ENCODE measurements at regions not wholly inside any gene's neighbourhood (a gene's known extent, or its start where the extent isn't known, plus 50 kb on each side); places are given as distances from the start of the nearest gene placed in this dataset.

- no peaks in the 10 kb centered on the region for H3K4me1 ChIP-seq
- no peak for TF ChIP-seq POLR2A (IDR thresholded peaks at IDR 0.05)
- TF ChIP-seq CTCF (IDR thresholded peaks at IDR 0.05) = no peak
- no peaks in the 10 kb centered on the region for H3K36me3 ChIP-seq (ENCODE audit: low read depth, missing control alignments)
- no peak for DNase-seq
- no peaks in the 10 kb centered on the region for H3K9me3 ChIP-seq
- H3K4me3 ChIP-seq = no peak overlapping the region
- no peaks in the 10 kb centered on the region for H3K27me3 ChIP-seq
- intact Hi-C loops (cut with DNase I; ENCODE audit: low total_unique reads) = no loop called here
- WGBS, 2 donors = 78 to 86% methylated on average over 3 of the region's 3 CpGs
- H3K27ac ChIP-seq = peak overlapping the region in 1 of 2 donors; percentile 7
These were observed 284.5 kb upstream of the KLF6 start for GRCh38 chr10:4069491-4069890.

- Histone ChIP-seq H3K27me3 (no peaks in the 10 kb centered on the region), H3K27ac (no peak overlapping the region), H3K36me3 (ENCODE audit: low read depth, missing control alignments) (no peaks in the 10 kb centered on the region), H3K4me3 (no peak overlapping the region), H3K4me1 (no peaks in the 10 kb centered on the region), H3K9me3 (no peaks in the 10 kb centered on the region)
- intact Hi-C loops (cut with DNase I; ENCODE audit: low total_unique reads) = no loop called here
- 93 to 98% methylated on average over 3 of the region's 3 CpGs for WGBS, 2 donors
- DNase-seq = no peak
- TF ChIP-seq CTCF (IDR thresholded peaks at IDR 0.05) = no peak
- no peak for TF ChIP-seq POLR2A (IDR thresholded peaks at IDR 0.05)
These were observed 283.6 kb upstream of the KLF6 start for GRCh38 chr10:4068629-4069028.

- TF ChIP-seq CTCF (IDR thresholded peaks at IDR 0.05) = no peak
- TF ChIP-seq POLR2A (IDR thresholded peaks at IDR 0.05) = no peak
- Histone ChIP-seq H3K4me1 (no peaks in the 10 kb centered on the region), H3K27ac (no peak overlapping the region), H3K9me3 (no peaks in the 10 kb centered on the region), H3K36me3 (ENCODE audit: low read depth, missing control alignments) (no peaks in the 10 kb centered on the region), H3K27me3 (no peaks in the 10 kb centered on the region), H3K4me3 (no peak overlapping the region)
- no peak for DNase-seq
- WGBS, 2 donors = 75 to 78% methylated on average over 6 of the region's 6 CpGs
- intact Hi-C loops (cut with DNase I; ENCODE audit: low total_unique reads) = no loop called here
These were observed 283.0 kb upstream of the KLF6 start for GRCh38 chr10:4067931-4068561.

DNA sequence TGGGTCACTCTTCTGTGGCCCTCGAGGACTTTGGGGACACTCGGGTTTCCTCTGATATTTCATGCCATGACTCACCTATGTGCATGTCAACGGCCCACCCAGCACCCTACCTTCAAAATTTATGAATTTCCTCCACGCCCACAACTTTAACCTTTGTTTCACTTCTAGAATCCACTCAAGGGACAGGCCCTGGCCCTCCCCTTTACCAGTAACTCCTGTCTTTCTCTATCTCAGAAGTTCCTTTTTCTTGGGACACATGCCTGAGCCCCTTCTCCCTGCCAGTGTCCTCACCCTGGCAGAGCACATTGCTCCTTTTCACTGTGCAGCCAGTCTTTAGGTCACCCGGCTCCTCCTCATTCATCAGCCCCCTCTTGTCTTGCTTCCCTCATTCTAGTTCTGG, 282.5 kb upstream of the KLF6 start:
- intact Hi-C loops (cut with DNase I; ENCODE audit: low total_unique reads) = no loop called here
- Histone ChIP-seq H3K27ac (no peak overlapping the region), H3K9me3 (no peaks in the 10 kb centered on the region)

More for the DNA sequence above, 282.5 kb upstream of the KLF6 start:
- Histone ChIP-seq H3K4me3 (no peak overlapping the region), H3K4me1 (no peaks in the 10 kb centered on the region), H3K27me3 (no peaks in the 10 kb centered on the region), H3K36me3 (ENCODE audit: low read depth, missing control alignments) (no peaks in the 10 kb centered on the region)
- no peak for DNase-seq
- WGBS, 2 donors = 89 to 90% methylated on average over 5 of the region's 5 CpGs
- TF ChIP-seq CTCF (IDR thresholded peaks at IDR 0.05) (no peak), POLR2A (IDR thresholded peaks at IDR 0.05) (no peak)

Data from testis (tissue), 2 donors.